SJCRH30 (cell line): ENCODE measurements at regions not wholly inside any gene's neighbourhood (a gene's known extent, or its start where the extent isn't known, plus 50 kb on each side); places are given as distances from the start of the nearest gene placed in this dataset.

Source experiments
- DNase-seq, 2 experiments: peaks; one replicate each; pipeline ENCODE4 v3.0.0-alpha.2; 2015 to 2020
- H3K27ac ChIP-seq: fragments of 250-450 bp; sonication (Bioruptor Pico); 2 replicates; pipeline ENCODE4 v1.5.1; 2020; ENCODE audit warnings: mild to moderate bottlenecking, moderate library complexity
- H3K27me3 ChIP-seq: fragments of 250-450 bp; sonication (Bioruptor Pico); 2 replicates; pipeline ENCODE4 v1.5.1; 2020; ENCODE audit warnings: mild to moderate bottlenecking, moderate library complexity
- H3K36me3 ChIP-seq: fragments of 250-450 bp; sonication (Bioruptor Pico); 2 replicates; pipeline ENCODE4 v1.5.1; 2020; ENCODE audit warnings: mild to moderate bottlenecking, moderate library complexity
- H3K4me1 ChIP-seq: fragments of 250-450 bp; sonication (Bioruptor Pico); 2 replicates; pipeline ENCODE4 v1.5.1; 2020; ENCODE audit warnings: mild to moderate bottlenecking, moderate library complexity
- H3K4me3 ChIP-seq: fragments of 250-450 bp; sonication (Bioruptor Pico); 2 replicates; pipeline ENCODE4 v1.5.1; 2020; ENCODE audit warnings: mild to moderate bottlenecking, moderate library complexity
- H3K9me3 ChIP-seq: fragments of 250-450 bp; sonication (Bioruptor Pico); replicated peaks from 2 replicates; pipeline ENCODE4 v1.5.1; 2020; ENCODE audit warnings: mild to moderate bottlenecking, moderate library complexity

- H3K27ac ChIP-seq: no peak overlapping the region
- H3K9me3 ChIP-seq: no peaks in the 10 kb centered on the region
- DNase-seq: no peak
- H3K27me3 ChIP-seq: no peaks in the 10 kb centered on the region
- H3K36me3 ChIP-seq: no peaks in the 10 kb centered on the region
- no peaks in the 10 kb centered on the region for H3K4me1 ChIP-seq
- H3K4me3 ChIP-seq: no peak overlapping the region
Observed at GRCh38 chr1:83581747-83582146, 417.2 kb downstream of the TTLL7 start.

- Histone ChIP-seq H3K4me3 (no peak overlapping the region), H3K4me1 (no peaks in the 10 kb centered on the region), H3K9me3 (no peaks in the 10 kb centered on the region), H3K27me3 (no peaks in the 10 kb centered on the region), H3K27ac (no peak overlapping the region), H3K36me3 (no peaks in the 10 kb centered on the region)
- no peak for DNase-seq
Observed at GRCh38 chr1:83574791-83575190, 424.1 kb downstream of the TTLL7 start.

DNA sequence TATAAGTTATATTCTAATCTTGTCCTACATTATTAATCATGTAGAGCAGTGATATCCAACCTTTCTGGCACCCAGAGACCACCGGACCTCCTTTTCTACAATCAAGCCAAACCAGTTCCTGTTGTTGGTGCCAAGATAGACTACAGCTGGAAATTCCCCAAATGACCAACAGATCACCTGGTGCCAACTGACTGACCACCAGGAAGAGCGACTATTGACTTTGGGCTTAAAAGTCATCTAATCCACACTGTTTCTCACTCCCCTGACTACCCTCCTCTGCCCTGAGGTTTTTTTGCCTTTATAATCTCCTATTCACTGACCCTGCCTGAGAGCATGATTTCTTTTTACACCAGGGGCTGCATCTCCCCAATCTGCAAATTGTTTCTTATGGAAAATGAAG lies 425.2 kb downstream of the TTLL7 start:
- no peak for DNase-seq
- H3K4me3 ChIP-seq: no peak overlapping the region
- no peaks in the 10 kb centered on the region for H3K4me1 ChIP-seq
- no peaks in the 10 kb centered on the region for H3K27me3 ChIP-seq
- no peaks in the 10 kb centered on the region for H3K9me3 ChIP-seq
- H3K36me3 ChIP-seq: no peaks in the 10 kb centered on the region
- H3K27ac ChIP-seq: no peak overlapping the region

- Histone ChIP-seq H3K9me3 (no peaks in the 10 kb centered on the region), H3K36me3 (no peaks in the 10 kb centered on the region), H3K27me3 (no peaks in the 10 kb centered on the region), H3K4me3 (no peak overlapping the region), H3K4me1 (no peaks in the 10 kb centered on the region), H3K27ac (no peak overlapping the region)
- DNase-seq: no peak
Observed at GRCh38 chr1:83571536-83571935, 427.4 kb downstream of the TTLL7 start.

DNA sequence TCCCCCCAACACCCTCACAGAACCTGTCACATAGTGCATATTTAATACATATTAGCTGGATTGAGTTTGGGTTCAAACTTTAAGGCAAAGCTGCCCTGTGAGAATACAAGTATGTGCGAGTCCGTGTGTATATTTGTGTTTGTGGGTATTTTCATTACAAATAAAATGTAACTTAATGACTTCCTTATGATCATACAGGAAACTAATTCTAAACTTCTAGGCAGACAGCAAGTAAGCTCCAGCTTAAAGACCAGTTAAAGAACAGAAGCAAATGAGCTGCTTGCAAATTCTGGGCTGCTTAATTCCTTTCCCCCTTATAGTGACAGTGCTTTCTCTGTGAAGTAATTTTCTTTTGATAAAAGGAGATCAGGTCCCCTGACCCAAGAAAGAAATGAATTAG lies 437.6 kb downstream of the TTLL7 start:
- Histone ChIP-seq H3K27ac (no peak overlapping the region), H3K27me3 (no peaks in the 10 kb centered on the region), H3K36me3 (no peaks in the 10 kb centered on the region), H3K9me3 (no peaks in the 10 kb centered on the region), H3K4me1 (no peaks in the 10 kb centered on the region), H3K4me3 (no peak overlapping the region)
- no peak for DNase-seq

- no peak overlapping the region for H3K27ac ChIP-seq
- no peaks in the 10 kb centered on the region for H3K9me3 ChIP-seq
- no peaks in the 10 kb centered on the region for H3K27me3 ChIP-seq
- DNase-seq: no peak
- no peak overlapping the region for H3K4me3 ChIP-seq
- H3K4me1 ChIP-seq: no peaks in the 10 kb centered on the region
- H3K36me3 ChIP-seq: no peaks in the 10 kb centered on the region
Observed at GRCh38 chr1:83559129-83559840, 439.6 kb downstream of the TTLL7 start.

- Histone ChIP-seq H3K4me1 (no peaks in the 10 kb centered on the region), H3K27ac (no peak overlapping the region), H3K27me3 (no peaks in the 10 kb centered on the region), H3K36me3 (no peaks in the 10 kb centered on the region), H3K9me3 (no peaks in the 10 kb centered on the region), H3K4me3 (no peak overlapping the region)
- DNase-seq: no peak
Observed at GRCh38 chr1:83555871-83556270, 443.1 kb downstream of the TTLL7 start.

- Histone ChIP-seq H3K4me3 (no peak overlapping the region), H3K27ac (no peak overlapping the region), H3K9me3 (no peaks in the 10 kb centered on the region), H3K27me3 (no peaks in the 10 kb centered on the region), H3K4me1 (no peaks in the 10 kb centered on the region), H3K36me3 (no peaks in the 10 kb centered on the region)
- peak in 1 of 2 experiments; percentile 7 for DNase-seq
Observed at GRCh38 chr1:83554174-83554573, 444.8 kb downstream of the TTLL7 start.

DNA sequence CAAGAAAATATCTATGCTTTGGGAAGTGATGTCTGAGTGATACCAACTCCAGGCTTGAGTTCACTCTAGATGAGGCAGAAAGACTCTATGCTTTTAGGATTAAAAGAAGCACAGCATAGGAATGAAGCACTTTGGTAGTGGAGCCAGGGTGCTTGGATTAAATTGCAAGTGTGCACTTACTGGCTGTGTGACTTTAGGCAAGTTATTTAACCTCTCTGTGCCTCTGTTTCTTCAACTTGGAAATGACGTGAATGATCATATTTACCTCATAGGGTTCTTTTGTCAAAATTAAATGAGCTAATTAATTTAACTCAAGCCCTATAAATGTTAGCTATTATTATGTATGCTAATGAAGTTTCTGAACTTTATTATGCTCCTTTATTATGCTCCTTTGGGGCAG lies 446.1 kb downstream of the TTLL7 start:
- no peak overlapping the region for H3K27ac ChIP-seq
- H3K4me3 ChIP-seq: no peak overlapping the region
- H3K9me3 ChIP-seq: no peaks in the 10 kb centered on the region
- no peaks in the 10 kb centered on the region for H3K36me3 ChIP-seq
- H3K27me3 ChIP-seq: no peaks in the 10 kb centered on the region
- no peak for DNase-seq
- H3K4me1 ChIP-seq: no peaks in the 10 kb centered on the region

- H3K36me3 ChIP-seq: no peaks in the 10 kb centered on the region
- H3K4me3 ChIP-seq: no peak overlapping the region
- H3K4me1 ChIP-seq: no peaks in the 10 kb centered on the region
- no peak overlapping the region for H3K27ac ChIP-seq
- DNase-seq: no peak
- no peaks in the 10 kb centered on the region for H3K9me3 ChIP-seq
- H3K27me3 ChIP-seq: no peaks in the 10 kb centered on the region
Observed at GRCh38 chr1:83548311-83548710, 450.6 kb downstream of the TTLL7 start.

- Histone ChIP-seq H3K36me3 (no peaks in the 10 kb centered on the region), H3K27me3 (no peaks in the 10 kb centered on the region), H3K4me3 (no peak overlapping the region), H3K4me1 (no peaks in the 10 kb centered on the region), H3K9me3 (no peaks in the 10 kb centered on the region), H3K27ac (no peak overlapping the region)
- no peak for DNase-seq
Observed at GRCh38 chr1:83547901-83548300, 451.0 kb downstream of the TTLL7 start.

- Histone ChIP-seq H3K27ac (no peak overlapping the region), H3K9me3 (no peaks in the 10 kb centered on the region), H3K36me3 (no peaks in the 10 kb centered on the region), H3K4me1 (no peaks in the 10 kb centered on the region), H3K27me3 (no peaks in the 10 kb centered on the region), H3K4me3 (no peak overlapping the region)
- no peak for DNase-seq
Observed at GRCh38 chr1:83546874-83547273, 452.1 kb downstream of the TTLL7 start.

GRCh38 chr1:83545066-83545862 lies 453.7 kb downstream of the TTLL7 start:
- Histone ChIP-seq H3K4me3 (no peak overlapping the region), H3K9me3 (no peaks in the 10 kb centered on the region), H3K27me3 (no peaks in the 10 kb centered on the region), H3K27ac (no peak overlapping the region), H3K4me1 (no peaks in the 10 kb centered on the region), H3K36me3 (no peaks in the 10 kb centered on the region)
- DNase-seq: peak in 1 of 2 experiments; percentile 28

- Histone ChIP-seq H3K36me3 (no peaks in the 10 kb centered on the region), H3K4me3 (no peak overlapping the region), H3K4me1 (no peaks in the 10 kb centered on the region), H3K27me3 (no peaks in the 10 kb centered on the region), H3K27ac (no peak overlapping the region), H3K9me3 (no peaks in the 10 kb centered on the region)
- DNase-seq: no peak
Observed at GRCh38 chr1:83543222-83543973, 455.5 kb downstream of the TTLL7 start.
